PC-9 (cell line): ENCODE measurements at regions not wholly inside any gene's neighbourhood (a gene's known extent, or its start where the extent isn't known, plus 50 kb on each side); places are given as distances from the start of the nearest gene placed in this dataset.

Experiments used
- EZH2 ChIP-seq: fragments of 200-600 bp; sonication (generic); IDR thresholded peaks from 2 replicates; pipeline ENCODE4 v1.8.0; 2017; ENCODE audit warnings: antibody characterized with exemption, low read depth
- TF ChIP-seq, protein P1 (sequence below): fragments of 200-600 bp; sonication (generic); conservative IDR thresholded peaks from 2 replicates; pipeline ENCODE4 v1.6.1; 2017; ENCODE audit warnings: mixed run types, antibody characterized with exemption, mild to moderate bottlenecking, moderate library complexity

- no peak for TF ChIP-seq EZH2
- TF ChIP-seq, protein P1, sequence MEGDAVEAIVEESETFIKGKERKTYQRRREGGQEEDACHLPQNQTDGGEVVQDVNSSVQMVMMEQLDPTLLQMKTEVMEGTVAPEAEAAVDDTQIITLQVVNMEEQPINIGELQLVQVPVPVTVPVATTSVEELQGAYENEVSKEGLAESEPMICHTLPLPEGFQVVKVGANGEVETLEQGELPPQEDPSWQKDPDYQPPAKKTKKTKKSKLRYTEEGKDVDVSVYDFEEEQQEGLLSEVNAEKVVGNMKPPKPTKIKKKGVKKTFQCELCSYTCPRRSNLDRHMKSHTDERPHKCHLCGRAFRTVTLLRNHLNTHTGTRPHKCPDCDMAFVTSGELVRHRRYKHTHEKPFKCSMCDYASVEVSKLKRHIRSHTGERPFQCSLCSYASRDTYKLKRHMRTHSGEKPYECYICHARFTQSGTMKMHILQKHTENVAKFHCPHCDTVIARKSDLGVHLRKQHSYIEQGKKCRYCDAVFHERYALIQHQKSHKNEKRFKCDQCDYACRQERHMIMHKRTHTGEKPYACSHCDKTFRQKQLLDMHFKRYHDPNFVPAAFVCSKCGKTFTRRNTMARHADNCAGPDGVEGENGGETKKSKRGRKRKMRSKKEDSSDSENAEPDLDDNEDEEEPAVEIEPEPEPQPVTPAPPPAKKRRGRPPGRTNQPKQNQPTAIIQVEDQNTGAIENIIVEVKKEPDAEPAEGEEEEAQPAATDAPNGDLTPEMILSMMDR: no peak
Measured at GRCh38 chr2:66050392-66050791, 384.5 kb upstream of the MEIS1 start.
